CMK (cell line): ENCODE measurements at regions not wholly inside any gene's neighbourhood (a gene's known extent, or its start where the extent isn't known, plus 50 kb on each side); places are given as distances from the start of the nearest gene placed in this dataset.
A peak's percentile ranks its signal among the peaks of the same experiment; 100 is the strongest.

ENCODE experiments used
- DNase-seq: peaks from one replicate; pipeline ENCODE4 v3.0.0-alpha.2; 2010; ENCODE audit warnings: low read depth

DNA sequence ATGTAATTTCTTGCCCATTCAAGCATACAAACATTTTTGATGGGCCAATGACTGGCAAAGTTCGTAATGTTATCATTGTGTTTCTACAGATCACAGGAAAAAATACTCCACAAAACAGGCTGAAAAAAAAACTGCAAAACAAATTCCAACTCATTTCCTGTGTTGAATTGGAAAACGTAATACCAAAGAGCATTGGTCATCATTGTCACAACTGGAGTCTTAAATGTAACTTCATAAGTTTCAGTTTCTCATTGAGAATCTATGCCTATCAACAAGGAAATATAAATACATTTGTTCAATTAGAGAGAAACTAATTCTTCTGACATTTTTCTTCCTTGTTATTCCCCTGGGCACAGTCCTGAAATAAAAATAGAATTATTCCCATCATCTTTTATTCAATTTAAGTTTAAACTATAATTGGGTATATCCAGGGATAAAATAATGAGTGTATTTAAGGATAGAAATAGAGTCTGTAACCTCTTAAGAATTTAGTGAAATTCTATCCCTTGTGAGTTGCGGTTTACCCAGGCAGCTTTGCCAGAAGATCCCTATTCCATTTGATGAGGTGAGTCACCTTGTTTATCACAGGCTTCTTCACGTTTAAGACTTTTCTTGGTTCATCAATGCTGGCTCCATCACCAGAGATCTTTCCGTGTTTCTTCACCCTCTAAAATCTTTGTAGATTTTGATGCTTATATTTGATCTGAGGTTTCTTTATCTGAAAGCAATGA, 112.7 kb upstream of the ITGA1 start:
- DNase-seq, result no peak

DNA sequence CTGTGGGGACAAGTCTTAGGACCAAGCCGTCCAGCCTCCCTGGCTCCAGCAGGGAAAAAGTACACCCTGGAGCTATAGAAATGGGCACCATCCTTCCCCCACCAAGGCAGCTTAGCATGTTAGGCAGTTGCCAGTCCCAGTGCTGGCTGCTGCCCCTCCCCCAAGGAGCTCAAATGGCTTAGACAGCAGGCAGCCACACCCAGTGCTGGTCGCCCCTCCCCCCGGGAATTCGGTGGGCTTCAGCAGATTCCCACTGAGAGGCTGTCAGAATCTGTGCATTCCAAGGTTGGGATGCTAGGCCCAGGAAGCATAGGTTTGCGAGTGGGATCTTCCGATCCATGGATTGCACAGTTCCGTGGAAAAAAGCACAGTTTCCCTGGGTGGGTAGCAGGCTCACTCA, 105.2 kb upstream of the ITGA1 start:
- no peak for DNase-seq

- DNase-seq, result no peak
Measured at GRCh38 chr5:52684051-52684450, 103.7 kb upstream of the ITGA1 start.

- DNase-seq, result no peak
Measured at GRCh38 chr5:52685566-52685965, 102.2 kb upstream of the ITGA1 start.

GRCh38 chr5:52685971-52686370, 101.7 kb upstream of the ITGA1 start:
- no peak for DNase-seq

DNA sequence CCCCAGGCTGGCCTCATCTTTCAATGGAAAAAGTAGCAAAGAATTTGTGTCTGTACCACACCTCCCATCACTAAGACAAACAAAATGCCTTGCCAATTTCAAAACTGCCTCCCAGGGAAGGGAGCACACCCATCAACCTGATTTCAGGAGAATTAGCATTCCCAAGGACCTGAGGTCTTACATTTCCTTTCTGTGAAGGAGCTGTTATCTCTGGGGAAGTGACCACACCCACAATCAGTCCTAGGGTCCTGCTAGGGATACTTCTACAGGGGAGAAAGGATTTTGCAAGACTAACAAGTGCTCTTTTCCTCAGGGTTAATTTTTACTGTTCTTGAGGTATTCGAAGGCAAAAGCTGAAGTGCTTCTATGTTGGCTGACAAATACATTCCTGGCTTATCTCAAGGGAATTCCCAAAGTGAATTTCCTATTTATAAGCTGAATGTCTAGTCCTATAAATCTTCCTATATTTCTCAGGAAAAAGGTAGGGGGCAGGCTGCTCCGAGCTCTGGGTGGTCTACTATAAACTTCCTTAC, 97.4 kb upstream of the ITGA1 start:
- DNase-seq, result no peak

DNA sequence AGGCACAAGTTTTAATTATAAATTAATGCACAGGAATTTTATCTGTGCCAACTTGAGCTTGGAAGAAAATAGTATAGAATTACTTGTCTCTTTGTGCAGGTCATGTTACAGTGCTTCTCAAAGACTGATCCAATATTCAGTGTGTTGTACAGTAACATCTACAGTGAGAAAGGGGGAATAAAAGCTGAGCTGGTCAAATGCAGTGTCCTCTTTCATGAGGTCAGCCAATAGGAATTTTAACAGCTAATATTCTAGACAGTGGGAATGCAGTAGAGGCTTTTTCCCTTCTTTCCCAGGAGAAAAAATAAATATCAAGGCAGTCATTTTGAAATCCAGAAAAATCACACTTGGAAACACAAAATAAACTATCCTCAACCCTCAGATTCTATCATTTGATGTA, 95.7 kb upstream of the ITGA1 start:
- DNase-seq, result no peak

DNA sequence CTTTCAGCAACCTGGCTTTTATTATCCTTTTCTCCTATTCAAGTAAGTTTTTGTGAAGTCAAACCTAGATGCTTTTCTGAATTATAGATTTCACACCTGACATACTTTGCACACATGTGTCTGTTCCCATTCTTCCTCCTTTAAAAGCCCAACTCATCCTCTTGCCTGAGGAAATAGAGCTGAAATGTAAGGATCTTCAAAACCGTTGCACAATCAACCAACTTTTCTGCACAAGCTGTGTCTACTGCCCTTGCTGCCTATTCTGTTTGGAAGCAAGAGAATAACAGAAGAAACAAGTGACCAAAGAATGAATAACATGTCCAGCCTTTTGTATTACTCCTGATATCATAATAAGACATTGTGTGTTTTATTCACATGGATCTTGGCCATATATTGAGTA, 95.1 kb upstream of the ITGA1 start:
- no peak for DNase-seq

DNA sequence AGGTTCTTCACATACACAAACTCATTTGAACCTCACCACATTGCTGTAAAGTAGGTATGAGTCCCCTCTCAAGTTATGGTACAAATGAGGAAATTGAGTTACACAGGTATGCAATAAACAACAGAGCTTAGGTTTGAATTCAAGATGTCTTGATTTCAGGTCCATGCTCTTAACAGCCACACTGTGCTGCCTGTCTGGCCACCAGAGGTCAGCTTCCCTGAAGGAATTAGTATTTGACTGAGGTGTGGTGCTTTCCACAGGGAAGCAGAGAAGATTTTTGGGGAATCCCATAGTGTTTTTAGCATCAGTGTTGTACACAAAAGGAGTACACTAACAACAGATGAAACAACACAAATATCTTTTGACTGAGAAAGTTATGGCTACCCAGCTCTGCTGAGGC, 94.4 kb upstream of the ITGA1 start:
- no peak for DNase-seq

- no peak for DNase-seq
Measured at GRCh38 chr5:52693836-52694235, 93.9 kb upstream of the ITGA1 start.

GRCh38 chr5:52694648-52695047, 93.1 kb upstream of the ITGA1 start:
- DNase-seq, result no peak

DNA sequence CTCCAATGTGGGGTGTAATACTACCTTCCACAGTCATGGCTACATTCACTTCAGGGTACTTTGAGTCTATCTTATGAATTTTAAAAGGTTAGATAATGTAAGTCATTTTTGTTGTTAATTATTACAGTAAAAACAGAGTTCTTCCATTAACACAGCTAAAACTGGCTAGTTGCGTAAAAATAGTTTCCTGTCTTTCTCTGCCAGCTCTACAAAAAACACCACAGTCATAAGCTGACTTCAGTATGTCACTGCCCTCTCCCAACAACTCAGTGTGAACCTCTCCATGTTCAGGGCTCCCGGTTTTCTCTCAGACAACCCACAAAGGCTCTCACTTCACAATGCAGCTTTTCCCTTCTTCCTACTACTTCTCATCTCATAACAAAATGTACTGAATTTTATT, 84.8 kb upstream of the ITGA1 start:
- no peak for DNase-seq

DNA sequence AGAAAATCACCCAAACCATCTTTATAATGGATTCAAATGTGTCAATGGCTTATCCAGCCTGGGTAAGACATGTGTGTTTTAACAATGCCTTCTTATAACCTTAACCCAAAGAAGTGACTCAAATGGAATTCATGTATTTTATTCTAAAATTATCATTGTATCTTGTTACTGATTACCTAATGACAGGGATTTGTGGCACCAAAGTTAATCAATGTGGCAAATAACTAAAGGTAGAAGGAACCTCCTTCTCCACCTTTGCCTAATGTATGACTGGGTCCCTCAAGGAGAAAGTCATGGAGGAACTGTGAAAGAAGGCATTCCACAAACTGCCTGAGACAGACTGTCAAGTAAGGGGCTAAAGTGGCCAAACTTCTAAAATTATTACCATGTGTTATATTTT, 84.4 kb upstream of the ITGA1 start:
- DNase-seq, result no peak

- no peak for DNase-seq
Measured at GRCh38 chr5:52705720-52706119, 82.0 kb upstream of the ITGA1 start.

DNA sequence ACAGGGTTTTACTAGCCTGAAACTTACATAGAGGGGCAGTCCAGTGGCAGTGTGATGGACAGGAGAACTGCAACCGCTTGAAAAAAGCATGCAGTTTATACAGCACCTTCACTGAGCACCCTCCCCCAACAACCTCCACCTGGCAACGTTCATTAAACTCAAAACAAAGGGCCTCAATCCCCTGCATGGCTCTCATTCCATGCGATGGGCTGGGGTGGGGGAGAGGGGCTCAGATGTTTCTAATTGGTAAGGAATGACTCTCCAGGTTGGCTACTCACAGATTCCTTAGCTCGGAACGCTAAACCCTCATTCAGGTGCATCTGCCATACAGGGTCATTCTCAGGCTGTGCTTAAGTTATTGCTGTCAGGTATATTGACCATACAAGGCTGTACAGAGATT, 80.9 kb upstream of the ITGA1 start:
- DNase-seq, result no peak

GRCh38 chr5:52707616-52708015, 80.1 kb upstream of the ITGA1 start:
- no peak for DNase-seq

- DNase-seq, result no peak
Measured at GRCh38 chr5:52708463-52708862, 79.3 kb upstream of the ITGA1 start.

DNA sequence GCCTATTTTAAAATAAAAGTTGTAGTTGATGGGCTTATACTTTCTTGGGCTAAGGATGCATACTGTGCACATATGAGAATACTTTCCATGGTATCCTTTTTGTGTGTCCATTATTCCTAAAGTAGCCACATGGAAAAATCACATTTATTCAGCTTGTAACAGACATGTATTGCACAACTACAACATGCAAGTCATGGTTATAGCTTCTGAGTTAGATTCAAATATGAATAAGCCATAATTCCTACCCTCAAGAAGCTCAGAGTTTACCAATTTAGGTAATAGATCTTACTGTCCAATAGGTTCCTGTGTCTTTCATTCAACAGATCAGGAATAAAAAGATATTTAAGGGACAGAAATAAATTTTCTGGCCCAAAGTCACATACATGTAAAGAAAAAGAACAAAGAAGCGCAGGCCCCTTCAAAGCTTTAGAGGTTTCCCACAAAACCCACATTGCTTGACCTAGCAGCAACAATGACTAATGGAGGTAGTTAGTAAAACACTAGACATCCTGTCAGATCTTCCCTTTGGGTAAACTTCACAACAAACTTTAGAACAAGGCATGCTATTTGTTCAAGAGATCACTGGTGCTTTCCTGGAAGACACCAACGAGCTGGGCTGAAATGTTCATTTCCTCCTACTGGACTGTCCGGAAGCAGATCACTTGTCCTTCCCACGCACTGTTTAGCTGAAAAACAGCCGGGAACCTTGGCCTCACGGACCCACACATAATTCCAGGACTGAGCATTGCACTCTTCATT, 78.4 kb upstream of the ITGA1 start:
- DNase-seq, result no peak

DNA sequence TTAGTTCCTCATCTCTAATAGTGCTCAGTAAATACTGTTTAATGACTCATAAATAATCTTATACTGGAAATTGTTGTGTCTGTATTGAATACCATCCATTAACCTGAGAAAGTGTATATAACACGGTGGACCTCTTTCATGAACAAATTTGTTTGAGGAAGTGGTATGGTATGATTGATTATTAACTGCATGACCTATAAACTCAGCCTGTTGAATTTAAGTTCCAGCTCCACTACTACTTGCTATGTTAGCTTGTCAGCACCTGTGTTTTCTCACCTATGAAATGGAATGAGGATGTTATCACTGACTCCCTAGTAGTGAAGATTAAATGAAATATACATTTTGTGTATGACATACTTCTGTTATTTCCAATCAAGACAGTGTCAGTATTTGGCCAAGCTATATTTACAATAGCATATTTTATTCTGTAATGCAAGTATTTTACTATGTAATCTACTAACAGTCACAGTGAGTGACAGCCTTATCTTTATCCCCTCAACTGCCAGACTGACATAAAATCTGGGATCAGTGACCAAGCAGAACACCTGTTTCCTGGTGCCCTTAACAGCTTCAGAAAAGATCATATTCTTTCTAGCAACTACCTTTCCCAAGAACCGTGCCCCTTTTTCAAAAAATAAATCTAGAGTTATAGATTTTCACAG, 77.3 kb upstream of the ITGA1 start:
- no peak for DNase-seq

- no peak for DNase-seq
Measured at GRCh38 chr5:52710972-52711596, 76.6 kb upstream of the ITGA1 start.

- no peak for DNase-seq
Measured at GRCh38 chr5:52712354-52712753, 75.4 kb upstream of the ITGA1 start.

- DNase-seq, result peak; percentile 51
Measured at GRCh38 chr5:52725065-52725746, 62.5 kb upstream of the ITGA1 start.
